NT2/D1 (cell line): ENCODE measurements at regions not wholly inside any gene's neighbourhood (a gene's known extent, or its start where the extent isn't known, plus 50 kb on each side); places are given as distances from the start of the nearest gene placed in this dataset.

ENCODE experiments used
- SUZ12 ChIP-seq: IDR thresholded peaks from 2 replicates; pipeline ENCODE4 v1.6.1; 2011; ENCODE audit not compliant: insufficient read length, insufficient read depth; ENCODE audit errors: extremely low read depth
- YY1 ChIP-seq: IDR thresholded peaks from 2 replicates; pipeline ENCODE4 v1.6.1; 2011; ENCODE audit not compliant: insufficient read length, insufficient read depth

GRCh38 chr10:28082885-28083284, 84.0 kb upstream of the ODAD2 start:
- TF ChIP-seq YY1 (no peak), SUZ12 (no peak)
